CD4-positive, alpha-beta T cell treated with Interleukin-2 at 100 ng/mL for 4 hours (primary cell): ENCODE measurements at regions not wholly inside any gene's neighbourhood (a gene's known extent, or its start where the extent isn't known, plus 50 kb on each side); places are given as distances from the start of the nearest gene placed in this dataset.
"Not testable (repeated sequence)": the region's sequence is repeated elsewhere in the genome, so short reads cannot be mapped to it uniquely, and the experiment has no call there.

Experiments
- DNase-seq: peaks from one replicate; pipeline ENCODE4 v3.0.0-alpha.2; 2020; ENCODE audit warnings: low spot score

- DNase-seq, result no peak
These were observed 604.4 kb upstream of the SPRY2 start for GRCh38 chr13:80945328-80945727.

GRCh38 chr13:80939581-80939980, 598.7 kb upstream of the SPRY2 start:
- DNase-seq, result no peak

- no peak for DNase-seq
These were observed 590.8 kb upstream of the SPRY2 start for GRCh38 chr13:80931766-80932165.

- no peak for DNase-seq
These were observed 590.2 kb upstream of the SPRY2 start for GRCh38 chr13:80931118-80931517.

- DNase-seq, result no peak
These were observed 587.3 kb upstream of the SPRY2 start for GRCh38 chr13:80928241-80928640.

GRCh38 chr13:80926024-80926423, 585.1 kb upstream of the SPRY2 start:
- DNase-seq, result not testable (repeated sequence)

- no peak for DNase-seq
These were observed 583.7 kb upstream of the SPRY2 start for GRCh38 chr13:80924596-80924995.

- no peak for DNase-seq
These were observed 583.0 kb upstream of the SPRY2 start for GRCh38 chr13:80923907-80924306.

GRCh38 chr13:80921971-80922370, 581.0 kb upstream of the SPRY2 start:
- DNase-seq, result no peak

- DNase-seq, result no peak
These were observed 580.6 kb upstream of the SPRY2 start for GRCh38 chr13:80921541-80921940.

- no peak for DNase-seq
These were observed 565.9 kb upstream of the SPRY2 start for GRCh38 chr13:80906860-80907259.

GRCh38 chr13:80904386-80904785, 563.5 kb upstream of the SPRY2 start:
- DNase-seq, result no peak

GRCh38 chr13:80903911-80904310, 563.0 kb upstream of the SPRY2 start:
- no peak for DNase-seq

- no peak for DNase-seq
These were observed 560.6 kb upstream of the SPRY2 start for GRCh38 chr13:80901530-80901929.

- DNase-seq, result no peak
These were observed 560.2 kb upstream of the SPRY2 start for GRCh38 chr13:80901111-80901510.

- DNase-seq, result no peak
These were observed 559.6 kb upstream of the SPRY2 start for GRCh38 chr13:80900561-80900960.

- not testable (repeated sequence) for DNase-seq
These were observed 556.7 kb upstream of the SPRY2 start for GRCh38 chr13:80897641-80898040.

GRCh38 chr13:80894917-80895316, 554.0 kb upstream of the SPRY2 start:
- no peak for DNase-seq

GRCh38 chr13:80889829-80890228, 548.9 kb upstream of the SPRY2 start:
- DNase-seq, result no peak

GRCh38 chr13:80888390-80888789, 547.5 kb upstream of the SPRY2 start:
- DNase-seq, result no peak

GRCh38 chr13:80884056-80884785, 543.3 kb upstream of the SPRY2 start:
- no peak for DNase-seq

- DNase-seq, result no peak
These were observed 542.6 kb upstream of the SPRY2 start for GRCh38 chr13:80883545-80883944.

- DNase-seq, result no peak
These were observed 541.1 kb upstream of the SPRY2 start for GRCh38 chr13:80881942-80882445.

- DNase-seq, result no peak
These were observed 540.6 kb upstream of the SPRY2 start for GRCh38 chr13:80881495-80881894.
